IPS DF 6.9 (cell line): ENCODE measurements at regions not wholly inside any gene's neighbourhood (a gene's known extent, or its start where the extent isn't known, plus 50 kb on each side); places are given as distances from the start of the nearest gene placed in this dataset.
"Not testable (repeated sequence)": the region's sequence is repeated elsewhere in the genome, so short reads cannot be mapped to it uniquely, and the experiment has no call there.

Source experiments
- DNase-seq: peaks from one replicate; pipeline ENCODE4 v3.0.0-alpha.2; 2013; ENCODE audit warnings: low read depth, low spot score
- H3K27ac ChIP-seq: one replicate; pipeline ENCODE4 v1.5.1; 2013; ENCODE audit warnings: low read length, control low read depth
- H3K27me3 ChIP-seq: 2 replicates; pipeline ENCODE4 v1.6.1; 2013; ENCODE audit warnings: mild to moderate bottlenecking, low read length; ENCODE audit not compliant: control insufficient read depth, insufficient read depth
- H3K36me3 ChIP-seq: 2 replicates; pipeline ENCODE4 v1.6.1; 2013; ENCODE audit warnings: low read length; ENCODE audit not compliant: control insufficient read depth, insufficient read depth
- H3K4me1 ChIP-seq: 2 replicates; pipeline ENCODE4 v1.6.1; 2013; ENCODE audit warnings: low read length; ENCODE audit not compliant: control insufficient read depth, insufficient read depth
- H3K4me3 ChIP-seq: 2 replicates; pipeline ENCODE4 v1.5.1; 2013; ENCODE audit warnings: mild to moderate bottlenecking, low read length
- H3K9me3 ChIP-seq: 2 replicates; pipeline ENCODE4 v1.6.1; 2013; ENCODE audit warnings: low read length, inconsistent platforms; ENCODE audit not compliant: control insufficient read depth, insufficient read depth
- WGBS: extraction: QIAGEN DNeasy Blood & Tissue Kit; methylation state at CpG from one replicate; pipeline ENCODE4 v1.1.7; 2013; ENCODE audit warnings: mixed read lengths, missing lambda C conversion rate; ENCODE audit not compliant: insufficient read length, insufficient coverage; 5-methylcytosine and 5-hydroxymethylcytosine counted together

DNA sequence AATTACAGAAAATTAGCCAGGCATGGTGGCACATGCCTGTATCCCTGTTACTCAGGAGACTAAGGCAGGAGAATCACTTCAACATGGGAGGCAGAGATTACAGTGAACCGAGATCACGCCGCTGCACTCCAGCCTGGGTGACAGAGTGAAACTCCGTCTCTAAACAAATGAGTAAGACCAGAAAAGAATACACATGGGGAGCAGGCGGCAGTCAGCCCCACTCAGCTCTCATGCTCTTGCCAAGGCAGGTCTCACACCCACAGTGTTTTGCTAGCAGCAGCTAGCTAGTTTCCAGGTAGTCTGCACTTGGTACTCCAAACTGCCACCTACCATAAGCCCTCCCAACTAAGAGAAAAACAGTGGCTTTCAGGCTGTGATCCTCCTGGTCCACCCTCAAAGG lies 722.3 kb upstream of the CTNND2 start:
- H3K9me3 ChIP-seq = no peaks in the 10 kb centered on the region
- H3K27ac ChIP-seq = no peak overlapping the region
- H3K4me1 ChIP-seq = peaks cover 5% of the 10 kb centered on the region; the same call in 1 of the 2 replicates

DNA sequence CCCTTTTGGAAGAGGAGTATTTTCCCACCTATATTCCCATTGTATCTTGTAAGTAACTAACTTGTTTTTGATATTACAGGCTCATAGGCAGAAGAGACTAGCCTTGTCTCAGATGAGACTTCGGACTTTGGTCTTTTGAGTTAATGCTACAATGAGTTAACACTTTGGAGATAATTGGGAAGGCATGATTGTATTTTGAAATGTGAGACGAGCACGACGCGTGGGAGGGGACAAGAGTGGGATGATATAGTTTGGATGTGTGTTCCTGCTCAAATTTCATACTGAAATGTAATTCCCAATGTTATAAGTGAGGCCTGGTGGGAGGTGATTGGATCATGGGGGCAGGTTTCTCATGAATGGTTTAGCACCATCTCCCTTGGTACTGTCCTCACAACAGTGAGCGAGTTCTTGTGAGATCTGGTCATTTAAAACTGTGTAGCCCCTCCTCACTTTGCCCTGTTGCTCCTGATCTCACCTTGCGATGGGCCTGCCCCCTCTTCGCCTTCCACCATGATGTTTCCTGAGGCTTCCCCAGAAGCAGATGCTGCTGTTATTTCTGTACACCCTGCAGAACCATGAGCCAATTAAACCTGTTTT lies 721.5 kb upstream of the CTNND2 start:
- no peaks in the 10 kb centered on the region; the same call in 1 of the 2 replicates for H3K36me3 ChIP-seq
- no peaks in the 10 kb centered on the region for H3K9me3 ChIP-seq
- DNase-seq = no peak
- peak overlapping the region; percentile 57; the same call in 1 of the 2 replicates for H3K4me3 ChIP-seq
- no peaks in the 10 kb centered on the region for H3K27me3 ChIP-seq
- no CpG with 5 or more reads among the region's 8 CpGs for WGBS
- H3K27ac ChIP-seq = no peak overlapping the region
- peaks cover 5% of the 10 kb centered on the region; the same call in 1 of the 2 replicates for H3K4me1 ChIP-seq

More for the DNA sequence above, 722.3 kb upstream of the CTNND2 start:
- H3K27me3 ChIP-seq = no peaks in the 10 kb centered on the region
- H3K36me3 ChIP-seq = no peaks in the 10 kb centered on the region; the same call in 1 of the 2 replicates
- no CpG with 5 or more reads among the region's 5 CpGs for WGBS
- no peak for DNase-seq
- H3K4me3 ChIP-seq = peak overlapping the region; percentile 57; the same call in 1 of the 2 replicates

DNA sequence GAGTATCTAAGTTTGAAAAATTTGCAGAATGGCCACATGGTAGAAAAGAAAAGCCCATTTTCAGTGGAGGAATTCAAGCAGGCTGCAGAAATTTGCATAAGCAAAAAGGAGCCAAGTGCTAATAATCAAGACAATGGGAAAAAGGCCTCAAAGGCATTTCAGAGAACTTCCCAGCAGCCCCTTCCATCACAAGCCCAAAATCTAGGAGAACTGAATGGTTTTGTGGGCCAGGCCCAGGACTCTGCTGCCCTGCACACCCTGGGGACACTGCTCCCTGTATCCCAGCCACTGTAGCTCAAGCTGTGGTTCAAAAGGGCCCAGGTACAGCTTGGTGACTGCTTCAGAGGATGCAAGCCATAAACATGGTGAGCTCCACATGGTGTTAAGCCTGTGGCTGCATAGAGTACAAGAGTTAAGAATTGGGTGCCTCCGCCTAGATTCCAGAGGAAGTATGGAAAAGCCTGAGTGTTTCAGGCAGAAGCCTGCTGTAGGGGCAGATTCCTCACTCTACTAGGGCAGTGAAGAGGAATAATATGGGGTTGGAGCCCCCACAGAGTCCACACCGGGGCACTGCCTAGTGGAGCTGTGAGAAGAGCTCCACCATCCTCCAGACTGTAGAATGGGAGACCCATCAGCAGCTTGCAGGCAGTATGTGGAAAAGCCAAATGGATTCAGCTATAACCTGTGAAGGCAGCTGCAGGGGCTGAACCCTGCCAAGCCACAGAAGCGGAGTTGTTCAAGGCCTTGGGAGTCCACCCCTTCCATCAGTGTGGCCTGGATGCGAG lies 720.7 kb upstream of the CTNND2 start:
- peak overlapping the region; percentile 96 for H3K27ac ChIP-seq
- no peak for DNase-seq
- WGBS = no CpG with 5 or more reads among the region's 4 CpGs

DNA sequence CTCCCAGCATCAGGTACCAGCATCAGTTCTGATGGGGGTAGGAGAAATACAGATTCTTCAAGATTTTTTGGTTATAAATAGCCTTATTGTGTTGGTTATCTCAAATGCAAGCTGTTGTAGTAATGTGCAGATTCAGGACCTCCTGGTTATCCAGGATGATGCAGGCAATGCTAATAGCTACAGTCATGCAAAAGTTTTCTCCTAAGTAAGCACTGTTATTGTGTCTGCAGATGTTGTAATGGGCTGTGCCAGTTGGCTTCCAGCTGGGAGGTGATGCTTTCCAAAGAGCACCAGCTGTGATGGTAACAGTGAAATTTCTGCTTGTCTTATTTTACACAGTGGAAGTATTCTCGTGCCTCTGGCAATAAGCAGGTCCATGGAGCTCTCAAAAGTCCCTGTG lies 719.2 kb upstream of the CTNND2 start:
- no peaks in the 10 kb centered on the region for H3K9me3 ChIP-seq
- H3K4me1 ChIP-seq = peaks cover 5% of the 10 kb centered on the region; the same call in 1 of the 2 replicates
- H3K36me3 ChIP-seq = no peaks in the 10 kb centered on the region; the same call in 1 of the 2 replicates
- no peak overlapping the region for H3K4me3 ChIP-seq
- DNase-seq = peak; percentile 54
- H3K27me3 ChIP-seq = no peaks in the 10 kb centered on the region
- no CpG with 5 or more reads among the region's 1 CpG for WGBS
- H3K27ac ChIP-seq = no peak overlapping the region

More for the DNA sequence above, 720.7 kb upstream of the CTNND2 start:
- Histone ChIP-seq H3K36me3 (no peaks in the 10 kb centered on the region; the same call in 1 of the 2 replicates), H3K9me3 (no peaks in the 10 kb centered on the region), H3K4me3 (peak overlapping the region; percentile 57; the same call in 1 of the 2 replicates), H3K27me3 (no peaks in the 10 kb centered on the region), H3K4me1 (peaks cover 5% of the 10 kb centered on the region; the same call in 1 of the 2 replicates)

DNA sequence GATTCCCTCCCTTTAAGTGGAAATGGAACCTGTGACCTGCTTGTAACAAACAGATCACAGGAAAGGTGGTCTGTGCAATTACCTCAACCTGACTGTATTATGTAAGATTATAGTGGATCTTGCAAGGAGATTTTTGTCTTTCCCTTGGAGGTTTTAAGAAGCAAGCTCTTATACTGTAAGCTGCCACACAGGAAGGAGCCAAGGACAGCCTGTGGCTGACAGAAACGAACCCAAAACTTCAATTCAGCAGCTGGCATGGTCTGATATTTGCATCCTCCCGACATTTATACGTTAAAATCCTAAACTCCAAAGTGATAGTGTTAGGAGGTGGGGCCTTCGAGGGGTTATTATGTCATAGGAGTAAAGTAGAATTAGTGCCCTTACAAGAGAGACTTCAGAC lies 711.8 kb upstream of the CTNND2 start:
- Histone ChIP-seq H3K4me3 (no peak overlapping the region), H3K9me3 (no peaks in the 10 kb centered on the region)
- no CpG with 5 or more reads among the region's 4 CpGs for WGBS

DNA sequence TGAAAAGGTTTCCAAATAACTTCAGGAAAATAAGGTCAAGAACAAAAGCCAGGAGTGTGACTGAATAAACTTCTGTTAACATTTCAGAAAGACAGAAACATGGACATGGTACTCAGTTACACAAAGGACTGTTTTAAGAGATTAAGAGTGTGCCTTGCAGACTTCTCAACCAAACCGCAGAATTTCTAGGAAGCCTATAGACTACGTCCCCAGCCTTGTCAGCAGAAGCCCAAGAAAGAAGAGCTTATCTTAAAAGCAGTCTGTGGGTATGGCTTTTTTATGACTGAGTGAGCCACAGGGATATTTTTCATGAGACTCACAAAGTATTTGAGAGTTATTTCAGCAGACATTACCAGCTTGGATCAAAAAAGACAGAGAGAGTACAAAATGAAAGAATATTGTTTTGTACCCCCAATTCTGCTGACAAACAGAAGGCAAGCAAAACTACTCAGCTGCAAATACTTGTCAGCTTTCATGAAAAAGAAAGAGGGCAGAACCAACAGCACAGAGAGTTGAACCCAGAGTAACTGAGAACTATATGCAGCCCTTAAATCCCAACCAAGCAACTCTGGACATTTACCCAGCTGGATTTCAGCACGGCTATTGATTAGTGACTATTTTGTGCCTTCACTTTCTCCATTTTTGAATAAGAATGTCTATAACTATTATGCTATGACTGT lies 711.0 kb upstream of the CTNND2 start:
- WGBS = no CpG with 5 or more reads among the region's 3 CpGs
- H3K9me3 ChIP-seq = no peaks in the 10 kb centered on the region
- no peaks in the 10 kb centered on the region for H3K27me3 ChIP-seq
- H3K27ac ChIP-seq = no peak overlapping the region
- H3K4me1 ChIP-seq = no peaks in the 10 kb centered on the region
- no peak for DNase-seq
- H3K4me3 ChIP-seq = no peak overlapping the region
- H3K36me3 ChIP-seq = no peaks in the 10 kb centered on the region

More for the DNA sequence above, 711.8 kb upstream of the CTNND2 start:
- H3K4me1 ChIP-seq = no peaks in the 10 kb centered on the region
- H3K36me3 ChIP-seq = no peaks in the 10 kb centered on the region
- no peak for DNase-seq
- H3K27me3 ChIP-seq = no peaks in the 10 kb centered on the region
- H3K27ac ChIP-seq = no peak overlapping the region

DNA sequence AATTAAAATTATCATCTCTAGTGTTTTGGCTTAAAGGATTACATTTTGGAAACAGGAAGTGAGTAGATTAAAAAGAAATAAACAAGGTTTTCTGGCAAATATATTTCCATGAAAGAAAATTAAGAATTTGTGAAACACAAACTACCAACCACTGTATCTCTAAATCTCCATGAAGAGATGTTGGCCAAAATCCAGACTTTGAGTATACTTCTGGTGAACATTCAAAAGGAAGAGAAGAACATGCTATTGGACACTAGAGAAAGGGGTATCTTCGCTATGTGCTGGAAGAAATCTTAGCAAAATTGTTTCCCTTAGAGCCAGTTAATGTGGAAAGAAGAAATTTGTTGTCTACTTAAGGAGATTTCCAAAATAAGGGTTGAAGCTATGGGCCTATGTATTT lies 710.4 kb upstream of the CTNND2 start:
- no peaks in the 10 kb centered on the region for H3K4me1 ChIP-seq
- no peaks in the 10 kb centered on the region for H3K36me3 ChIP-seq
- H3K27ac ChIP-seq = no peak overlapping the region
- H3K27me3 ChIP-seq = no peaks in the 10 kb centered on the region
- H3K4me3 ChIP-seq = no peak overlapping the region
- no peaks in the 10 kb centered on the region for H3K9me3 ChIP-seq
- WGBS = no CpG with 5 or more reads among the region's 1 CpG
- DNase-seq = no peak

DNA sequence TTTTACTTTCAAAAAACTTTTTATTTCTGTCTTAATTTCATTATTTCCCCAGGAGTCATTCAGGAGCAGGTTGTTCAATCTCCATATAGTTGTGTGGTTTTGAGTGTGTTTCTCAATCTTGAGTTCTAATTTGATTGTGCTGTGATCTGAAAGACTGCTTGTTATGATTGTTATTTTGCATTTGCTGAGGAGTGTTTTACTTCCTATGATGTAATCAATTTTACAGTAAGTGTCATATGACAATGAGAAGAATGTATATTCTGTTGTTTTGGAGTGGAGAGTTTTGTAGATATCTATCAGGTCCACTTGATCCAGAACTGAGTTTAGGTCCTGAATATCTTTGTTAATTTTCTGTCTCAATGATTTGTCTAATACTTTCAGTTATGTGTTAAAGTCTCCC lies 706.9 kb upstream of the CTNND2 start:
- Histone ChIP-seq H3K4me3 (no peak overlapping the region), H3K27ac (no peak overlapping the region), H3K4me1 (no peaks in the 10 kb centered on the region), H3K9me3 (no peaks in the 10 kb centered on the region), H3K27me3 (no peaks in the 10 kb centered on the region), H3K36me3 (no peaks in the 10 kb centered on the region)
- DNase-seq = no peak

DNA sequence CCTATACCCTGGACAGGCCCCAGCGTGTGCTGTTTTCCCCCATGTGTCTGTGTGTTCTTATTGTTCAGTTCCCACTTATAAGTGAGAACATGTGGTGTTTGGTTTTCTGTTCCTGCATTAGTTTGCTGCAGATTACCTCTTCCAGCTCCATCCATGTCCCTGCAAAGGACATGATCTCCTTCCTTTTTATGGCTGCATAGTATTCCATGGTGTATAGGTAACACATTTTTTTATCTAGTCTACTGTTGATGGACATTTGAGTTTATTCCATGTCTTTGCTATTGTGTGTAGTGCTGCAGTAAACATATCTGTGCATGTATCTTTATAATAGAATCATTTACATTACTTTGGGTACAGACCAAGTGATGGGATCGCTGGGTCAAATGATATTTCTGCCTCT lies 703.6 kb upstream of the CTNND2 start:
- not testable (repeated sequence) for H3K4me1 ChIP-seq, H3K9me3 ChIP-seq, H3K27ac ChIP-seq, H3K36me3 ChIP-seq, H3K27me3 ChIP-seq, H3K4me3 ChIP-seq, DNase-seq
- WGBS = no CpG with 5 or more reads among the region's 2 CpGs

DNA sequence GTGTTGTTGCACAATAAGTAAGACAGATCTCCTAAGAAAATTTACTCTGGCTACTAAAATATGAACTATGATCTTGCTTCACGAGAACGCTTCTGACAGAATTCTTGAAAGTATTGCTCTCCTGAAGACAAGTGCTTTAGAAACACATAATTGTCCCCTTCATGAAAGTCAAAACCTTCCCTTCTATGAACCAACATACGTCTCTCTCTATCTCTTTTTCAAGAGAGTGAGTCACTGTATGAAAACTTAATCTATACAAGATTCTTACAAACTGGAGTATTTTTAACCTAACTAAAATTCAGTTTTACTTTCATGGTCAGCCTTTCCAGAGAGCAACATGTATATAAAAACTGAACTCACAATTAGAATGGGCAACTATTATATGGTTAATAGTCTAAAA lies 688.0 kb upstream of the CTNND2 start:
- Histone ChIP-seq H3K27ac (no peak overlapping the region), H3K4me3 (no peak overlapping the region), H3K27me3 (no peaks in the 10 kb centered on the region), H3K9me3 (no peaks in the 10 kb centered on the region), H3K4me1 (no peaks in the 10 kb centered on the region), H3K36me3 (no peaks in the 10 kb centered on the region)
- WGBS = no CpG with 5 or more reads among the region's 3 CpGs
- no peak for DNase-seq
